ENCODE measurements at regions not wholly inside any gene's neighbourhood (a gene's known extent, or its start where the extent isn't known, plus 50 kb on each side); places are given as distances from the start of the nearest gene placed in this dataset.

DNA sequence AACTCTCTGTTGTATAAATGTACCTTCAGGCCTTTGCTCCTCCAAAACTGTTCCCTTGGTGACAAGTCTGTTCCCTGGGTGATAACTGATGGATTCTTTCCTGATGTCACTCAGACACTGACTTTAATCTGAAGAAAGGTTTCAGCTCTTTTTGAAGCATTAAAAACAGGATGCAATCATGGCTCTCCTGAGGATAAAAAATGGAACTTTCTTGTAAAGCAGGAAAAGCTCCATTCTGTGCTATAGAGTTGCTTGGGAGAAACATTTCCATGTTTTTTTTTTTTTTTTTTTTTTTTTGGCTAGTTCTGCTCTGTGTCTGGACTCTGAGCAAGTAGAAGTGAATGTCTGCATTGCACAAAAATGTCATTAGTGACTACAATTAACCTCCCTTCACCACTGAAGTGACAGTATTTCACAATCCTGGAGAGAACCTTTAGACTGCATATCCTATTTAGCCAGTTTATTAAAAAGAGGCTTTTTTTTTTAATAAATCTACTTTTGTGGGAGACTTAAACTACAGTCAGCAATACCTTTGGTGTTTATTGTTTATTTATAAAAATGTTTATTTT lies 101.7 kb upstream of the PRMT6 start:
- no peak for DNase-seq

DNA sequence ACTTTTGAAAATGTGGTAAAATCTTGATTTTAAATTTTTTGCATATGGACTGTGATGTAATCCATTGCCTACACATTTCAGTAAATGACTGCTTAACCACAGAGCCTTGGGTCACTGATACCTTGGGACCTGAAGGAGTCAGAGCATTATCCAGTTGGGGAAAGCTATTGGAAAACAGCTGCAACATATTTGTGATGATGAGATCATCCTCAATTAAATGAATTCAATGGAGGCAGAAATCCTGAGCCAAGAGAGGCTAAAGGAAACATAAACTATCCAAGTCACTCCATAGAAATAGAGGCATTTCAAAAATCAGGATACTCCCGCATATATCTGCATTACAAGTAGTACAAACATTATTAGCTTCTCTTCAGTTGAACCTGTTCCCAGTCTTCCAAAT lies 99.8 kb upstream of the PRMT6 start:
- no peak for DNase-seq

DNA sequence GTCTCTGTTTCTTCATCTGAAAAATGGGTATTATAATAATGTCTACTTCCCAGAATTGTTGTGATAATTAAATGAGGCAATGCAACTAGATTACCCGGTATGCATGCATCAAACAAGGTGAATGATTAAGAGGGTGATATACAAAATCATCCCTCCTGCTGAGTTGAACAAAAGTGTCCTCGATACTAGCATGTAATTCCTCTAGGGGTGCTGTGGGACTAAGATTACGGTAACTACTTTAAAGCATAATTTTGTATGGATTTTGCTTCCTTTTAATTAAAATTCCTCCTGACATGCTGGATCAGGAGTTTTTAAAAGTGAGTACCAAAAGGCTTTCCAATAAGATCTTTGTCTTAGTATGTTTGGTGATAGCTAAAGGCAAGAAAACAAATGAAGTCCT lies 98.7 kb upstream of the PRMT6 start:
- DNase-seq, result no peak

GRCh38 chr1:106960412-106960811 lies 96.1 kb upstream of the PRMT6 start:
- DNase-seq, result no peak

GRCh38 chr1:106961646-106962045 lies 94.8 kb upstream of the PRMT6 start:
- DNase-seq, result no peak

- DNase-seq, result no peak
These were observed 93.9 kb upstream of the PRMT6 start for GRCh38 chr1:106962591-106962990.

DNA sequence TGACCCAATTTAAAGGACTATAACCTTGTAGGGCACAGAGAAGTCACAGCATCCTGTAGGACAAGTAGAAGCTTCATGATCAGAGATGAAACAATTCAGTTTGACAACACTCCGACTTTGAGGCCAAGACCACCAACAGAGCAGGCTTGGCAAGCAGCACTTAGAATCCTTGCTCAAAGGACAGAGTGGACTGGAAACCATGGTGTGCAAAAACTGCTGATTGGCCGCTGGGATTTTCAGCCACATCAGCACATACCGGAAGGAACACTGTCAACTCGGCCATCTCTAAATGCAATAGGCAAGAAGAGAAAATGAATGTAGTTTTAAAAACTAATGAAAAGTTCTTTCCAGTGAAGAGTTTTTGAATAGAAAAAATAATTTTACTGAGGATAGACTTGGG lies 92.0 kb upstream of the PRMT6 start:
- no peak for DNase-seq

DNA sequence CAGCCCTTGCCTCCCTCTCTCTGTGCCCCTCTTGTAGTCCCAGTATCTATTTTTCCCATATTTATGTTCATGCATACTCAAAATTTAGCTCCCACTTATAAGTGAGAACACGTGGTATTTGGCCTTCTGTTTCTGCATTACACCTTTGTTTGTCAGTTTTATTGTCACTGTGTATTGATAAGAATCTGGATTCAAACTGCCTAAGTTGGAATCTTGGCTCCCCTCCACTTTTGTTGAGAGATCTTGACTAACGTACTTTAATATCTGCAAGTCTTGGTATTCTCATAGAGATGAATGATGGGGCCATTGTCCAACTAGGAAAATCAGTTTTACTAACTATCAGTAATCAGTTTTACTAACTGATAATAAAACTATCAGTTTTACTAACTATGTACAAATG lies 87.8 kb upstream of the PRMT6 start:
- no peak for DNase-seq

DNA sequence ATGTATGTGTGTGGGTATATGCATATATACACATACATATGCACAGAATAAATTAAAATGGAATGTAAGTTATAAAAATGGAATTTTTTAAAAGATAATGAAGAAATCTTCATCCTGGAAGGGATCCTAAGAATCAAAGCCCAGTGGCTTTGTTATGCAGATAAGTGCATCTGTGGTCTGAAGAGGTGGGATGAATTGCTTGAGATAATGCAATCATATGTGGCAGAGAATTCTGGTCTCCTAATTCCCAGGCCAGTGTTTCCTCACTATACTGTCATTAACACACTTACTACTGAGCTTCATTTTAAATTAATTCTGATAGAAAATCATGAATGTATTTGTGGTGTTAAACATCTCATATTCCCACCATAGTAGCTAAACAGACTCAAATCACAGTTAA lies 86.7 kb upstream of the PRMT6 start:
- no peak for DNase-seq

- no peak for DNase-seq
These were observed 84.4 kb upstream of the PRMT6 start for GRCh38 chr1:106972074-106972473.

GRCh38 chr1:106975944-106976343 lies 80.5 kb upstream of the PRMT6 start:
- no peak for DNase-seq

DNA sequence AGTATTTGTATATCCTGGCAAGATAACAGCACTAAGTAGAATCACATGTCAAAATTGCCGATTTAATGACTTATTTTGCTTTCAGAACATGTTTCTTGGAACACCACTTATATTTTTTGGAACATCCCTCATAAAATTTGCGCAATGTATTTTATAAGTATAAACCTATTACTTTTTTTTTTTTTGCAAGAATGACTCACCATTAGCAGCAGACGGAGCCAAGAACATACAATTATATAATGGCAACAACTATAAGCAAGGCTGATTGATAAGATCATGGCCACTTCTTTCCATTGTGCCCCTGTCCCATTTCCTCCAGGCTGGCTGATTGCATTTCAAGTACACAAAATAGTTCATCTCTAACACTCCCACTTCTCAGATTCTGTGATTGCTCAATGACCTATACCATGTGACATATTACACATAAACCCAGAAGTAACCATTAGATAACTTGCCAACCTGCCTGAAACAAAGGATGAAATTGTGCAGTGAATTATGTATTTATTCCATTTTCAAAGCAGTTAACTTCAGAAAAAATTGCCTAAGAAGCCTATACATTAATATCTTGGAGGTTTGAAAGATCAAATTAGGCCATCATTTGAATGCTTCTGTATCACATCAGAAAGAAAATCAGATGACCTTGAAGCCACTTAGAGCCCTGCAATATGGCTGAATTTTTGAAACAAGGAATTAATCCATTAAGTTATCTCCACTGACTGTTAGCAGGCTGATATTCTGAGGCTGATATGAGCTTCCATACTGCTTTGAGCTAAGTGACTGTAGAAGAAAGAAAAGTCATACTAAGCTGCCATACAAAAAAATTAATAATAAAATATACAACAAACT lies 77.8 kb upstream of the PRMT6 start:
- no peak for DNase-seq

- DNase-seq, result no peak
These were observed 77.1 kb upstream of the PRMT6 start for GRCh38 chr1:106979371-106979770.

- DNase-seq, result no peak
These were observed 76.4 kb upstream of the PRMT6 start for GRCh38 chr1:106980121-106980520.

GRCh38 chr1:106984801-106985200 lies 71.7 kb upstream of the PRMT6 start:
- DNase-seq, result no peak

DNA sequence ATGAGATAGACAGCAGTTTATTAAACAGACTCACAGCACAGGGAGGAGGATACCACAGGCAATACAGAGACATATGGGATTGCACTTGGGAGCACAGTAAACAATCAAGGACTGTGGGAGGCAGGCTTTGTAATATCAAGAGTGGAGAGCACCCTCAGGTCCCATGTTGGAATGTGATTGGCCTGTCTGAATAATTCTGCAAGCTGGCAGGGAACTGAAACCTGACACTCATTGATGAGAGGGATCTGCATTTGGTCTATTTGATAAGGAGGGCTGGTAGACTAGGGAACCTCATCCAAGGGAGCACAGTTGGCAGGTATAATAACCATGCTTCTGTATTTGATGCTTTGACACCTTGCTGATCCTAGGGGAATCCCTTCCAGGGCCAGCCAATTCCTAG lies 69.9 kb upstream of the PRMT6 start:
- DNase-seq, result no peak

- no peak for DNase-seq
These were observed 60.5 kb upstream of the PRMT6 start for GRCh38 chr1:106995970-106996369.

DNA sequence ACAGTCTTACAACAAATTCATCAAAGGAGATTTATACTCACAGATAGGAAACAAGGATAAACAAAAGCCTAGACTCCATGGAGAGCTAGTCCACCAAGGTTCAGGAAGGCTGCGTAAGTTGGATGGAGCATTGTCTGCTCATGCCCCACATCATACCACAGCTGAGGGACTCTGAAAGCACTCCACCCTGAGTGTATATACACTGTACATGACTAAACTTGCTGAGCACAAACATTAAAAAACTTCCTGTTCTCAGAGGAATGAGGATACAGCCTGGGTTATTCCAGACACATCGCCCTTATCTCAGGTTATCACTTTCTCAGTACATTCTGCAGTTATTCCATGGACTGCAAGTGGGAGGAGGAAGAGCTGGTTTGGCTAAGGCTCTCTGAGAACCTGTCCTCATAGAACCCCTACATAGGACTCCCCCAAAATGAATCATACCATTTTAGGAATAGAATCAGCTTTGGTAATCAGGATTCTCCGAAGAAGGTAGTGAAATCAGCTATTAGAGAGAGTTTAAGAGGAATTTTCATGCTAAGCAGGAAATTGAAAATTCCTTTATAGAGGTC lies 58.0 kb upstream of the PRMT6 start:
- no peak for DNase-seq

- DNase-seq, result no peak
These were observed 55.6 kb upstream of the PRMT6 start for GRCh38 chr1:107000902-107001301.

DNA sequence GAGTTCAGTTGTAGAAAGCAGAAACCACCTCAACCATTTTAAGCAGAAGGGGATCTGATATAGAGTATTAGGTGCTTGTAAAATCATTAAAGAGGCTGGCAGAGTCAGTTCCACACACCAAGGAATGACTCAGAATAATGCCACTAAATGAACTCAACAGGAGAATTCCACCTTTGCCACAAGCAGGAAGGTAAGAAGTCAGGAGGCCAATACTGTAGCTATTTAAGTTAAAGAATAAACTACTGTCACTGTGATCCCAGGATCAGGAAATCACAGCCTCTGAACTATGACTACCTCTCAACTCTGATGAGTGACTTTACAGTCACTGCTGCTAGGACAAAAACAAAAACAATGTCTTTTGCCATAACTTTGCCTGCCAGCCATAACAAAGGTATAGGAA lies 52.5 kb upstream of the PRMT6 start:
- no peak for DNase-seq

GRCh38 chr1:107004421-107004820 lies 52.1 kb upstream of the PRMT6 start:
- DNase-seq, result no peak

Data from NCI-H2081 (cell line).